Smooth muscle cell (in vitro differentiated cells): ENCODE measurements at regions not wholly inside any gene's neighbourhood (a gene's known extent, or its start where the extent isn't known, plus 50 kb on each side); places are given as distances from the start of the nearest gene placed in this dataset.
A peak's percentile ranks its signal among the peaks of the same experiment; 100 is the strongest.

Source experiments
- DNase-seq: peaks from one replicate; lab custom pipeline; 2025; ENCODE audit not compliant: unreplicated experiment; lab: John Stamatoyannopoulos, UW
- H2AFZ ChIP-seq: fragments of 200-600 bp; sonication (generic); 2 replicates; pipeline ENCODE4 v1.6.0; 2016; ENCODE audit warnings: antibody characterized with exemption, low read depth, mild to moderate bottlenecking
- H3F3A ChIP-seq: fragments of 200-600 bp; sonication (generic); 2 replicates; pipeline ENCODE4 v1.6.0; 2017; ENCODE audit warnings: antibody characterized with exemption, low read depth
- H3K27ac ChIP-seq: fragments of 200-600 bp; sonication (generic); 2 replicates; pipeline ENCODE4 v1.5.1; 2016; ENCODE audit warnings: low read depth, mild to moderate bottlenecking
- H3K27me3 ChIP-seq: fragments of 200-600 bp; sonication (generic); 2 replicates; pipeline ENCODE4 v1.6.1; 2016; ENCODE audit warnings: low read depth, mild to moderate bottlenecking
- H3K36me3 ChIP-seq: fragments of 200-600 bp; sonication (generic); 2 replicates; pipeline ENCODE4 v1.5.1; 2016; ENCODE audit warnings: low read depth
- H3K4me1 ChIP-seq: fragments of 200-600 bp; sonication (generic); 2 replicates; pipeline ENCODE4 v1.5.1; 2016; ENCODE audit warnings: low read depth
- H3K4me2 ChIP-seq: fragments of 200-600 bp; sonication (generic); 2 replicates; pipeline ENCODE4 v1.6.0; 2016; ENCODE audit warnings: mild to moderate bottlenecking
- H3K4me3 ChIP-seq: fragments of 200-600 bp; sonication (generic); 2 replicates; pipeline ENCODE4 v1.5.1; 2016; ENCODE audit warnings: mild to moderate bottlenecking
- H3K79me2 ChIP-seq: fragments of 200-600 bp; sonication (generic); 2 replicates; pipeline ENCODE4 v1.6.0; 2016; ENCODE audit warnings: low read depth, mild to moderate bottlenecking
- H3K9ac ChIP-seq: fragments of 200-600 bp; sonication (generic); 2 replicates; pipeline ENCODE4 v1.6.0; 2016; ENCODE audit warnings: low read depth
- H3K9me3 ChIP-seq: fragments of 200-600 bp; sonication (generic); replicated peaks from 2 replicates; pipeline ENCODE4 v1.5.1; 2016; ENCODE audit warnings: low read depth
- H4K20me1 ChIP-seq: fragments of 200-600 bp; sonication (generic); 2 replicates; pipeline ENCODE4 v1.6.0; 2016; ENCODE audit warnings: low read depth
- WGBS: methylation state at CpG from one replicate; pipeline ENCODE4 v1.1.7; 2016; ENCODE audit warnings: low lambda C conversion rate; 5-methylcytosine and 5-hydroxymethylcytosine counted together
- TF ChIP-seq, protein P1 (sequence below): fragments of 200-600 bp; sonication (generic); IDR thresholded peaks from 2 replicates; pipeline ENCODE4 v1.5.1; 2017; ENCODE audit warnings: borderline replicate concordance, mild to moderate bottlenecking, antibody characterized with exemption; ENCODE audit not compliant: insufficient read depth, poor library complexity, severe bottlenecking

DNA sequence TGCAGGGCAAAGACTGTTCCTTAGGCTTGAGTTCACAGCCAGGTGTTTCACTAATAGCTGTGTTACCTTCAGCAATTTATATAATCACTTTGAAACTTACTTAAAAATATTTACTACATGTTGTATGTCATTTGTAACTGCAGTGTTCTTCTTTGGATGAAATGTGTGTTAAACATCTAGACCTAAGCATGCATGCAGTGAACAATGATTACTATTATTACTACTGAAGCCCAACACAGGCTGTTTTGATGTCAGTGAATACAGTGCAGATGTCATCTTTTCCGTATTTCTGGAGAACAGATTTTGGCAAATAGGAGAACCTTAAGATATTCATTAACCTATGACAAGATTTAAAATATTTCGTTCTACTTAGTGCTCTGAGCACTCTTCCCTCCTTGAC is 101.8 kb upstream of the ANK2 start:
- no peaks in the 10 kb centered on the region for H4K20me1 ChIP-seq
- no peaks in the 10 kb centered on the region for H3K9me3 ChIP-seq
- H3K79me2 ChIP-seq = no peaks in the 10 kb centered on the region
- H3K36me3 ChIP-seq = no peaks in the 10 kb centered on the region
- no peak overlapping the region for H3K4me3 ChIP-seq
- H3F3A ChIP-seq = no peaks in the 10 kb centered on the region
- no peaks in the 10 kb centered on the region for H3K27me3 ChIP-seq
- no peak overlapping the region for H2AFZ ChIP-seq
- no peak overlapping the region for H3K27ac ChIP-seq
- TF ChIP-seq, protein P1, sequence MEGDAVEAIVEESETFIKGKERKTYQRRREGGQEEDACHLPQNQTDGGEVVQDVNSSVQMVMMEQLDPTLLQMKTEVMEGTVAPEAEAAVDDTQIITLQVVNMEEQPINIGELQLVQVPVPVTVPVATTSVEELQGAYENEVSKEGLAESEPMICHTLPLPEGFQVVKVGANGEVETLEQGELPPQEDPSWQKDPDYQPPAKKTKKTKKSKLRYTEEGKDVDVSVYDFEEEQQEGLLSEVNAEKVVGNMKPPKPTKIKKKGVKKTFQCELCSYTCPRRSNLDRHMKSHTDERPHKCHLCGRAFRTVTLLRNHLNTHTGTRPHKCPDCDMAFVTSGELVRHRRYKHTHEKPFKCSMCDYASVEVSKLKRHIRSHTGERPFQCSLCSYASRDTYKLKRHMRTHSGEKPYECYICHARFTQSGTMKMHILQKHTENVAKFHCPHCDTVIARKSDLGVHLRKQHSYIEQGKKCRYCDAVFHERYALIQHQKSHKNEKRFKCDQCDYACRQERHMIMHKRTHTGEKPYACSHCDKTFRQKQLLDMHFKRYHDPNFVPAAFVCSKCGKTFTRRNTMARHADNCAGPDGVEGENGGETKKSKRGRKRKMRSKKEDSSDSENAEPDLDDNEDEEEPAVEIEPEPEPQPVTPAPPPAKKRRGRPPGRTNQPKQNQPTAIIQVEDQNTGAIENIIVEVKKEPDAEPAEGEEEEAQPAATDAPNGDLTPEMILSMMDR = no peak
- WGBS = 86% methylated on average over 2 of the region's 2 CpGs
- peaks cover 5% of the 10 kb centered on the region for H3K4me1 ChIP-seq
- DNase-seq = no peak
- H3K4me2 ChIP-seq = no peak overlapping the region
- no peak overlapping the region for H3K9ac ChIP-seq

DNA sequence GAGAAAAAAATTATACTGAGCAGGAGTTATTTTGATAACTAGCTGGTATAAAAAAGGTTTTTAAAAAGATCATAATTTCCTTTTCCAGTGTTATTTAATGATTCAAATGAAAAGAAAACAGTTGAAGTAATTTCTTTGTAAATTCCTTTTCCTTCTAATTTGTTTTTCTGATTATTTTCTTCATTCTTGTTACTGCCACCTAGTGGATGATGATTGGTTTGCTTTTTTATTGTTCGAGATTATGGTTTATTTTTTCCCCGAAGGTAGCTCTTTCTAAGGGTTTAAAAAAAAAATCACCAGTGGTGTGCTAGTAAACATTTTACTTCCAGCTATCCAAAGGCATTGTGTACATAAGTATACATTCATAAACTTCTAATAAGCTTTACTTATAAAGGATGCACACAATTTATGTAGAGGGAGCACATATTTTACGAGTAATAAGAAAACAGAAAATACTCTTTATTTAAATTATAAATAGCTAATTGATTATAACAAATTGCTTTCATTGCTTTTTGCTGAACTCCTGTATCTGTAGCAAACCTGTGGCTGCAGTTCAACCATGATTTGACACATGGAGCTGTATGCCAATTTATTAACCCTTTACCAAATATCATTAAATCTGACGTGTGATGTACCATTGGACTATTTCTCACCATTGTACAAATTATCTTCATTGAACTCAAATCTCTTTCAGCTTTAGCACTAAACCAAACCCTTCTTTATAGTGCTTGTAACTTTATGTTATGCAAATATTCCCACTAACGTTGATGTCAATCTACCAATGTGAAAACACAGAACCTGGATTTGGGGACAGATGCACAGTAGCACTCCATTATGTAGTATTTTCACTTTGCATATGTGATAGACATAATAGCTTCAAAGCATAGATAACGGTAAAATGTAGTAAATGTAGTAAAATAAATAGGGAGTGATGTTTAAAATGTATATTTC is 97.8 kb upstream of the ANK2 start:
- DNase-seq = no peak
- Histone ChIP-seq H3K9me3 (no peaks in the 10 kb centered on the region), H3K9ac (no peak overlapping the region), H3K4me3 (no peak overlapping the region), H3F3A (no peaks in the 10 kb centered on the region), H3K36me3 (no peaks in the 10 kb centered on the region), H3K4me2 (no peak overlapping the region), H4K20me1 (no peaks in the 10 kb centered on the region), H3K27me3 (no peaks in the 10 kb centered on the region), H3K4me1 (peaks cover 13% of the 10 kb centered on the region), H3K27ac (no peak overlapping the region), H3K79me2 (no peaks in the 10 kb centered on the region), H2AFZ (no peak overlapping the region)
- TF ChIP-seq, protein P1 = peak; percentile 66
- 74% methylated on average over 6 of the region's 6 CpGs for WGBS

DNA sequence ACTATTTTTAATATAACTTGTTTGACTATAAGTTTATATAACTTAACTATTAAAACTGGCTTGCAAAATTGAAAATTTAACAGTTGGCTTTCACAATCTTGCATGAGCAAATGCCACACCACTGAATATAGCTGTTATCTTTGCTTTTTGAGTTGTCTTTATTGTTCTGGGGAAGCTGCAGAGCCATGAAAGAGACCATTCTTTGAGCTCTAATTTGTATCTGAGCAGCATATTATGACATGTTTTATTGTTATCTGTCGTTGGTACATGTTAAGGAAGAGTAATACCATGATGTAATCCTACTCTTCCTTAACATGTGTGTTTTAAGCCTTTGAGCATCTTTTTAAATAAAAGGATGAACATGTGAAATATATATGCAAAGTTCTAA is 97.1 kb upstream of the ANK2 start:
- no peak overlapping the region for H3K27ac ChIP-seq
- no peaks in the 10 kb centered on the region for H4K20me1 ChIP-seq
- no peak overlapping the region for H3K4me2 ChIP-seq
- no peaks in the 10 kb centered on the region for H3K79me2 ChIP-seq
- H3K4me3 ChIP-seq = no peak overlapping the region
- no peaks in the 10 kb centered on the region for H3K9me3 ChIP-seq
- H3F3A ChIP-seq = no peaks in the 10 kb centered on the region
- peaks cover 13% of the 10 kb centered on the region for H3K4me1 ChIP-seq
- 51% methylated on average over 1 of the region's 1 CpG for WGBS
- TF ChIP-seq, protein P1 = no peak
- H3K36me3 ChIP-seq = no peaks in the 10 kb centered on the region
- H3K9ac ChIP-seq = no peak overlapping the region
- no peak overlapping the region for H2AFZ ChIP-seq
- DNase-seq = no peak
- H3K27me3 ChIP-seq = no peaks in the 10 kb centered on the region

DNA sequence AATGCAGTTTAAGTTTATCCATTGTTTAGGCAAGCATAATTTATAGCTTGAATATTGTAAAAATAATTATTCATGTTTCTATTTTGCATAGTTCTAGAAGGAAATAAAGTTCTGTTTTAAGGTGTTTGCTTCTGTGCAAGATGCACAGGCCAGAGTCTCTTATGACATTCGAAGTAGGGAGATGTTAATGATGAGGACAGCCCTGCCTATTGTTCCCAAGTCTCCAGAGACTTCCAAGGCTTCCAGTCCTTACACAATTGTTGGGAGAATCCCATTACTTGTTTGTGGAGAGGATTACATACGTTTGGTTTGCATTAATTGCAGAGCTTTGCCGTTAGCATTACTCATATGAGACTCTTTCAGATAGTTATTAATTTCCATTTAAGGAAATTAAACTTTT is 96.2 kb upstream of the ANK2 start:
- Histone ChIP-seq H3F3A (no peaks in the 10 kb centered on the region), H4K20me1 (no peaks in the 10 kb centered on the region), H3K36me3 (no peaks in the 10 kb centered on the region), H3K79me2 (no peaks in the 10 kb centered on the region), H3K9me3 (no peaks in the 10 kb centered on the region), H3K27me3 (no peaks in the 10 kb centered on the region), H3K4me2 (no peak overlapping the region), H3K4me3 (no peak overlapping the region), H3K27ac (no peak overlapping the region), H2AFZ (no peak overlapping the region), H3K4me1 (peaks cover 13% of the 10 kb centered on the region), H3K9ac (no peak overlapping the region)
- TF ChIP-seq, protein P1 = no peak
- DNase-seq = no peak
- WGBS = 74% methylated on average over 3 of the region's 3 CpGs
